Central memory CD8-positive, alpha-beta T cell (primary cell): ENCODE measurements at regions not wholly inside any gene's neighbourhood (a gene's known extent, or its start where the extent isn't known, plus 50 kb on each side); places are given as distances from the start of the nearest gene placed in this dataset.

Experiments
- ATAC-seq: fragments of 150-1000 bp; cut with Tn5 transposase; replicated peaks from 2 replicates; pipeline ENCODE4 v1.10.0; 2022; ENCODE audit warnings: mild to moderate bottlenecking, moderate FRiP score, moderate number of reproducible peaks; ENCODE audit not compliant: poor library complexity, severe bottlenecking; ENCODE audit errors: extremely low read depth
- DNase-seq, 2 donors: peaks; one replicate each; pipeline ENCODE4 v3.0.0; 2021; ENCODE audit warnings: low spot score in 2 of 2
- H3K27ac Mint-ChIP-seq: one replicate; pipeline ENCODE4 v1.8.0; 2022; ENCODE audit warnings: low read depth, mild to moderate bottlenecking, moderate library complexity, mixed read lengths
- H3K27me3 Mint-ChIP-seq: one replicate; pipeline ENCODE4 v1.8.0; 2022; ENCODE audit warnings: mixed read lengths
- H3K36me3 Mint-ChIP-seq: one replicate; pipeline ENCODE4 v1.8.0; 2022; ENCODE audit warnings: mild to moderate bottlenecking, moderate library complexity, mixed read lengths; ENCODE audit not compliant: insufficient read depth
- H3K4me1 Mint-ChIP-seq: one replicate; pipeline ENCODE4 v1.8.0; 2022; ENCODE audit warnings: mixed read lengths
- H3K4me3 Mint-ChIP-seq: one replicate; pipeline ENCODE4 v1.8.0; 2022; ENCODE audit warnings: mild to moderate bottlenecking, moderate library complexity, mixed read lengths
- H3K9me3 Mint-ChIP-seq: one replicate; pipeline ENCODE4 v1.8.0; 2022; ENCODE audit warnings: mixed read lengths

DNA sequence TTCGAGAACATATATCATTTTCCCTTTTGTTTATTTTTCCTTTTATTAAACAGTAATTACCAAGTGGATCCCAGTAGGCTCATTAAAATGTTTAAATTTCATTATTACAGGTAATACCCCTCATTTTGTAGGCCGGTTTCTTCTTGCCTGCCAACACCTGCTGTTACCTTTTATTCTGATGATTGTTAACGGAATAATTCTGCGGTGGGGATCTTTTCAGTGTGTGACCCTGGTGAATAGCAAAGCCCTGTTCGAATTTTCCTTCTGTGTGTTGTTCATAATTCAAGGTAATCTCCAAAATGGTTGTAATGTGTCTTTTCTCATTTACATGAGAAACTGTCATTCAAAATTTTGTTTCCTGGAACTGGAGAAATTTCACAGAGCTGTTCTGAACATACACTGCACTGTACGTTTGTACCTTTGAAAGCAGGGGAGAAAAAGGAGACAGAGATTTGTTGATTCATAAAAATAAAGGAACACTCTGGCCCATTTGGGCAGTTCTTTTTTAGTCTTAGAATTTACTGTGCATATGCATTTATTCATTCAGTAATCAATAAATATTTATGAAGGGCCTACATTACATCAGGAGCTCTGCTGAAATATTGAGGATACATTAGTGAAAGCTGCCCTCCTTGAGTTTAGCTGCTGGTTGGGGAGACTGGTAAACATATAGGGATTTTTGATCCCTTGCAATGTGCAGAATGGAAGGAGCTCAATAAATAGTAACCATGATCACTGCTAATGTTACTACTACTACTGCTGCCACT is 502.0 kb downstream of the QKI start:
- no peak for ATAC-seq
- H3K36me3 Mint-ChIP-seq = no peaks in the 10 kb centered on the region
- H3K4me1 Mint-ChIP-seq = no peaks in the 10 kb centered on the region
- no peak overlapping the region for H3K4me3 Mint-ChIP-seq
- H3K27ac Mint-ChIP-seq = no peak overlapping the region
- peaks cover 13% of the 10 kb centered on the region for H3K27me3 Mint-ChIP-seq
- no peaks in the 10 kb centered on the region for H3K9me3 Mint-ChIP-seq
- no peak for DNase-seq

- no peak for ATAC-seq
- Mint-ChIP-seq H3K4me1 (no peaks in the 10 kb centered on the region), H3K4me3 (no peak overlapping the region), H3K27ac (no peak overlapping the region), H3K27me3 (peaks cover 25% of the 10 kb centered on the region), H3K36me3 (no peaks in the 10 kb centered on the region), H3K9me3 (peaks cover 4% of the 10 kb centered on the region)
- no peak for DNase-seq
These were observed 500.6 kb downstream of the QKI start for GRCh38 chr6:163915131-163915530.

DNA sequence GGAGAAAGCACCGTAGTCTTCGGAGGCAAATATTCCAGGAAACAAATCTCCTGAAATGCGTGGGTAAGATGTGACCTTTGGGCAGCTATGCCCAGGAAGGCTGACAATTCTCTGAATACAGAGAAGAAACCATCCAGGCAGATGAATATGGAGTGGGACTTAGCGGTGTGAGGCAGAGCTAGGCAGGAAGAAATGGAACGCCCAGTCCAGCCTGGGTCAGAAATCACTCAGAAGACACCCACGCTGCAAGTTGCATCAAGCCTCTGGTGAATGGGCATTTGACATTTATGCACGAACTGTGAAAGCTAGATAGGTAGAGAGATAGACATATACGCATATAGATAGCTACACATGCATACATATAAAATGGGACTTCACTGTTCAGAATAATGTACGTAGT is 498.5 kb downstream of the QKI start:
- Mint-ChIP-seq H3K4me3 (no peak overlapping the region), H3K4me1 (no peaks in the 10 kb centered on the region)

DNA sequence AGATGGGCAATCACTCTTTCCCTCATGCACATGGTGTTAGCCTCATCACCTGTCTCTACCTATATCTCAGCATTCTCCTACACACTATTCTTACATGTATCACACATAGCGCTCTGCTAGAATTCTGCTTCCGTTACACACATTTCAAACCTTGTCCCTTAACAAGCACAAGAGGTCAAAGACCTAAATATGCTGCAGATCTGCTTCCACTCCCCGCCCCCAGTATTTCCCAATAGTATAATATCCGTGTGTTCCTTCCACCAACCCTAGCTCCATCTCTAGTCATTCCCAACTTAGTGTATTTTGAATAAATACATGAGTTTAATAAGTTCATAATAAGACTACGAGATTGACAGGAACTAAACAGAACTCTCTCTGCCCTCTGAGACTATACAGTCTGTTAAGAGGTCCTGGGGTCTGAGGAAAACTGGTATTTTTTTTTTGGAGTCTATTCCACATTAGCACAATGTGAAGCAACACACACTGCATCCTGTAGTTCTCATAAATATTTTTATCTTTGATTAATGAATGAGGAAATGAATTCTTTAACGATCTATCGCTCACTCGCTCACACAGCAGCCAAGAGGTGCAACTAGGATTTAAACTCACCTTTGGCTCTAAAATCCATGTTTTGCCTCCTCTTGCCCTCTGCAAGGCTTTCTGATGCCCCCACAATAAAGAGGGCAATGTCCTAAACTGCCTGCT is 491.6 kb downstream of the QKI start:
- Mint-ChIP-seq H3K9me3 (peaks cover 4% of the 10 kb centered on the region), H3K36me3 (no peaks in the 10 kb centered on the region), H3K27me3 (peaks cover 37% of the 10 kb centered on the region), H3K27ac (no peak overlapping the region), H3K4me1 (no peaks in the 10 kb centered on the region), H3K4me3 (no peak overlapping the region)
- no peak for ATAC-seq
- DNase-seq = no peak

More for the DNA sequence above, 498.5 kb downstream of the QKI start:
- no peak overlapping the region for H3K27ac Mint-ChIP-seq
- ATAC-seq (no peak), DNase-seq (no peak)
- H3K9me3 Mint-ChIP-seq = peaks cover 4% of the 10 kb centered on the region
- H3K27me3 Mint-ChIP-seq = peaks cover 23% of the 10 kb centered on the region
- H3K36me3 Mint-ChIP-seq = no peaks in the 10 kb centered on the region

GRCh38 chr6:163904186-163904585 is 489.7 kb downstream of the QKI start:
- no peak for DNase-seq
- H3K27me3 Mint-ChIP-seq = peaks cover 38% of the 10 kb centered on the region
- H3K4me1 Mint-ChIP-seq = no peaks in the 10 kb centered on the region
- no peak overlapping the region for H3K27ac Mint-ChIP-seq
- no peak overlapping the region for H3K4me3 Mint-ChIP-seq
- no peaks in the 10 kb centered on the region for H3K9me3 Mint-ChIP-seq
- no peak for ATAC-seq
- no peaks in the 10 kb centered on the region for H3K36me3 Mint-ChIP-seq

GRCh38 chr6:163903541-163903940 is 489.0 kb downstream of the QKI start:
- DNase-seq (no peak), ATAC-seq (no peak)
- Mint-ChIP-seq H3K36me3 (no peaks in the 10 kb centered on the region), H3K4me3 (no peak overlapping the region), H3K27ac (no peak overlapping the region), H3K27me3 (peaks cover 36% of the 10 kb centered on the region), H3K9me3 (no peaks in the 10 kb centered on the region), H3K4me1 (no peaks in the 10 kb centered on the region)

DNA sequence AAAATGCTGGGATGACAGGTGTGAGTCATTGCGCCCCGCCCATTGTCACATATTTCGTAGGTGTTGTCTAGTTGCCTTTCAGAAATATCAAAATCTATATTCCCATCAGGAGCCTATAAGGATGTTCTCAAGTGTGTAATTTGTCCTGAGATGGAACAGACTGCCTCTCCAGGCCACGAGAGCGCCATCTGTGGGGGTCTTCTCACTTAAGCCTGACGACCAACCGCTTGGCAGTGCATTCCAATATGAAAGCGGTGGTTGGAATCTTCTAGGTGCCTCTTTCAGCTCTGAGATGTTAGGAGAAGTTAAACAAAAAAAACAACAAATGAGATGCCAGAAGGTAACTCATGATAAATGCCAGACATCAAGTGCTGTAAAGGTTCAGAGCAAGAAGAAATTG is 488.5 kb downstream of the QKI start:
- Mint-ChIP-seq H3K27me3 (peaks cover 31% of the 10 kb centered on the region), H3K4me1 (no peaks in the 10 kb centered on the region), H3K9me3 (no peaks in the 10 kb centered on the region), H3K36me3 (no peaks in the 10 kb centered on the region), H3K27ac (no peak overlapping the region), H3K4me3 (no peak overlapping the region)
- DNase-seq (no peak), ATAC-seq (no peak)

DNA sequence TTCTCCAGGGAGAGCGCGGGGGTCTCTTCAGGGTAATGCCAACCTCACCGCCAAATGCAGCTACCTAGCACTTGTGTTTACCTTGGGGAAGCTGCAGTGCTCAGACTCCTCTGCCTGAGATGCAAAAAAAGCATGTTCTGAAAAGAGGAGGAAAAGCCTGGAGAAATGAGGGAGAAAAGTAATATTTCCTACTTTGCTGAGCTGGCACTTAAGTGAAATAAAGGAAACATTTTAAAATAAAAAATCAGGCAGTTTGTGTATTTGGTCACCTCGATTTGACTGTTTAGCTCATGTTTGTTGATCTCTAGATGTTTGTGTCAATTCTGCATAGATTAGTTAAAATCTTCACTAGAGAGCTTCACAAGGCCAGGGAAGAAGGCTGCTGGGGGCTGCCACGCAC is 487.2 kb downstream of the QKI start:
- no peak overlapping the region for H3K4me3 Mint-ChIP-seq
- H3K4me1 Mint-ChIP-seq = no peaks in the 10 kb centered on the region
- H3K9me3 Mint-ChIP-seq = no peaks in the 10 kb centered on the region
- peaks cover 22% of the 10 kb centered on the region for H3K27me3 Mint-ChIP-seq
- ATAC-seq = no peak
- no peak for DNase-seq
- H3K27ac Mint-ChIP-seq = no peak overlapping the region
- H3K36me3 Mint-ChIP-seq = no peaks in the 10 kb centered on the region

DNA sequence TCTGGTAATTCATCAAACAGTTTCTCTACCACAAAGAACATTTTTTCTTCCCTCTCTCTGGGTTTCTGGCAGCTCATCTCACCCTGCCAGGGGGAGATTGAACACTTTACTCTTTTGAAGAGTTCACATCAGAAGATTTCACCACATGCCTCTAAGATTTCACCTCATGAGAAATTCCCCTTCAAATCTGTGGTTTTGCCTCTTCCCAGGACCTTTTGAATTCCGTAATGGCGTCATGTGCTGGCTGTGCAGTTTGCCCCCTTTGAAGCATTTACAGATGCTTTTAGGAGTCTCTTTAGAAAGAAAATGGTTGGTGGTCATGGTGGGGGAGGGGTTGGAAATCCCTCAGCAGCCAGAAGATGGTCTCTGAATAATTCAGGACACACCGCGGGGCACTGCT is 486.1 kb downstream of the QKI start:
- H3K4me3 Mint-ChIP-seq = no peak overlapping the region
- DNase-seq (no peak), ATAC-seq (no peak)
- no peaks in the 10 kb centered on the region for H3K4me1 Mint-ChIP-seq
- no peak overlapping the region for H3K27ac Mint-ChIP-seq
- no peaks in the 10 kb centered on the region for H3K9me3 Mint-ChIP-seq
- H3K36me3 Mint-ChIP-seq = no peaks in the 10 kb centered on the region
- H3K27me3 Mint-ChIP-seq = peaks cover 11% of the 10 kb centered on the region

DNA sequence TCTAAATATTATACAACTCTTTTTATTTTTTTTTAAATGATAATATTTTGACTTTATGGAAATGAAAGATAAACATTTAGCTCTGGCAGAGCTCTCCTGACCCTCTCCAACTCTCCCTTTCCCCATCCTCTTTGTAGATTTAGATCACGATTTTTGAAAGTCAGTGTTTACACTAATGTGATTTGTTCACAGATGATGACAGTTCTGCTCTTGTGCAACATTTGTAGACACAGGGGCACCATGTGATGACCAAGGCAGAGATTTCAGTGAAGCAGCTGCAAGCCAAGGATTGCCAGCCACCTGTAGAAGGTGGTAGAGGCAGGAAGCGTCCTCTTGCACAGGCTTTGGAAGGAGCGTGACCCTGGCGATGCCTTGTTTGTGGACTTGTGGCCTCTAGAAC is 483.2 kb downstream of the QKI start:
- Mint-ChIP-seq H3K4me1 (no peaks in the 10 kb centered on the region), H3K27me3 (peaks cover 10% of the 10 kb centered on the region), H3K27ac (no peak overlapping the region), H3K36me3 (no peaks in the 10 kb centered on the region), H3K9me3 (no peaks in the 10 kb centered on the region), H3K4me3 (no peak overlapping the region)
- ATAC-seq (no peak), DNase-seq (no peak)

- H3K4me1 Mint-ChIP-seq = no peaks in the 10 kb centered on the region
- peaks cover 10% of the 10 kb centered on the region for H3K27me3 Mint-ChIP-seq
- no peak overlapping the region for H3K4me3 Mint-ChIP-seq
These were observed 482.5 kb downstream of the QKI start for GRCh38 chr6:163897030-163897429.

GRCh38 chr6:163895162-163895561 is 480.6 kb downstream of the QKI start:
- Mint-ChIP-seq H3K36me3 (no peaks in the 10 kb centered on the region), H3K4me3 (no peak overlapping the region), H3K27me3 (peaks cover 3% of the 10 kb centered on the region), H3K4me1 (no peaks in the 10 kb centered on the region), H3K27ac (no peak overlapping the region), H3K9me3 (no peaks in the 10 kb centered on the region)
- DNase-seq (no peak), ATAC-seq (no peak)

More at GRCh38 chr6:163897030-163897429, 482.5 kb downstream of the QKI start:
- ATAC-seq (no peak), DNase-seq (no peak)
- no peaks in the 10 kb centered on the region for H3K9me3 Mint-ChIP-seq
- H3K27ac Mint-ChIP-seq = no peak overlapping the region
- H3K36me3 Mint-ChIP-seq = no peaks in the 10 kb centered on the region

DNA sequence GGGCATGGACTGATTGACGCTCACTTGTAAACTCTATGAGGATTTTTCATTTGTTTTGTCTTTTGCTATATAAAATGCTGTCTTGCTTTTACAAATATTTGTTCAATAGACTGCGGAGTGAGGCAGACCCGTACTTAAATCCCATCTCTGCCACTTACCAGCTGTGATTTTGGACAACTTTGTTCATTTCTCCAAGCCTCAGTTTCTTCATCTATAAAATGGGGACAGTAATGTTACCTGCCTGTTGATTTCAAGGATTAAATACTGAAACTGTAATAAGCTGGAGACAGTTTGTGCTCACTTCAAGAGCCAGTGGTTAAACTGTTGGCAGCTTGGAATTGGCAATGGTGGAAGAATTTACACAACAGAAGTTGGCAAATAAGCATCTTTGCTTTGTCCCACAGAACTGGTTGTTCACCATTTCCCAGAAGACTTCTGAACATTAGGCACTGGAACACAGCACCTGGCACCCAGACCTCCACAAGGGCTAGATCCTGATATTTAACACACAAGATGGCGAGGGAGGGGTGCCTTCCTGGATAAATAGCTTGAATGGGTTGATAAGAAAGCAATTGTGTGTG is 479.2 kb downstream of the QKI start:
- Mint-ChIP-seq H3K4me3 (no peak overlapping the region), H3K36me3 (no peaks in the 10 kb centered on the region), H3K27me3 (no peaks in the 10 kb centered on the region), H3K27ac (no peak overlapping the region), H3K9me3 (no peaks in the 10 kb centered on the region), H3K4me1 (no peaks in the 10 kb centered on the region)
- no peak for ATAC-seq
- no peak for DNase-seq
